GM12874 (cell line): ENCODE measurements at regions not wholly inside any gene's neighbourhood (a gene's known extent, or its start where the extent isn't known, plus 50 kb on each side); places are given as distances from the start of the nearest gene placed in this dataset.

Source experiments
- CTCF ChIP-seq: IDR thresholded peaks from 2 replicates; pipeline ENCODE4 v1.5.1; 2011; ENCODE audit warnings: low read depth, mild to moderate bottlenecking, control low read depth, low read length, moderate library complexity; ENCODE audit not compliant: insufficient read depth

- no peak for TF ChIP-seq CTCF
These were observed 66.6 kb upstream of the TIAM1 start for GRCh38 chr21:31410499-31411131.

GRCh38 chr21:31409831-31410487 is 65.9 kb upstream of the TIAM1 start:
- TF ChIP-seq CTCF: no peak

GRCh38 chr21:31408301-31409088 is 64.4 kb upstream of the TIAM1 start:
- no peak for TF ChIP-seq CTCF

GRCh38 chr21:31406510-31406909 is 62.4 kb upstream of the TIAM1 start:
- TF ChIP-seq CTCF: no peak

GRCh38 chr21:31405604-31406003 is 61.5 kb upstream of the TIAM1 start:
- no peak for TF ChIP-seq CTCF

GRCh38 chr21:31403596-31404333 is 59.7 kb upstream of the TIAM1 start:
- TF ChIP-seq CTCF: no peak

- TF ChIP-seq CTCF: no peak
These were observed 55.5 kb upstream of the TIAM1 start for GRCh38 chr21:31399591-31399990.
